HepG2 (cell line): ENCODE measurements at regions not wholly inside any gene's neighbourhood (a gene's known extent, or its start where the extent isn't known, plus 50 kb on each side); places are given as distances from the start of the nearest gene placed in this dataset.

Source experiments
- ARNT ChIP-seq: fragments of 450-650 bp; IDR thresholded peaks from 2 replicates; pipeline ENCODE4 v1.6.1; 2017
- CC2D1A ChIP-seq: sonication (generic); formaldehyde crosslinking; IDR thresholded peaks from 2 replicates; pipeline ENCODE4 v1.8.1; 2023; ENCODE audit warnings: mild to moderate bottlenecking, missing genetic modification reagents
- EEA1 ChIP-seq: sonication (generic); formaldehyde crosslinking; IDR thresholded peaks from 2 replicates; pipeline ENCODE4 v1.5.1; 2020; ENCODE audit warnings: mild to moderate bottlenecking, missing genetic modification reagents, borderline replicate concordance
- EP300 ChIP-seq, 3 experiments: sonication (generic) in 1 of 3; formaldehyde crosslinking in 1 of 3; IDR thresholded peaks; 2 replicates each; pipeline versions ENCODE4 v1.5.1 to v1.6.1; 2011 to 2020; ENCODE audit warnings: low read depth in 2 of 3, low read length in 2 of 3, borderline replicate concordance in 1 of 3, improper control_type of control experiment in 1 of 3, mild to moderate bottlenecking in 1 of 3, missing genetic modification reagents in 1 of 3, moderate library complexity in 1 of 3
- FIP1L1 ChIP-seq: fragments of 200-400 bp; formaldehyde crosslinking; IDR thresholded peaks from 2 replicates; pipeline ENCODE4 v1.6.1; 2018; ENCODE audit warnings: low read depth, mild to moderate bottlenecking, low read length, moderate library complexity, borderline replicate concordance; ENCODE audit not compliant: insufficient read depth
- FOXA3 ChIP-seq: IDR thresholded peaks from 2 replicates; pipeline ENCODE4 v1.6.1; 2016; ENCODE audit warnings: missing genetic modification reagents, missing compliant biosample characterization
- FOXO1 ChIP-seq: sonication (generic); formaldehyde crosslinking; IDR thresholded peaks from 2 replicates; pipeline ENCODE4 v1.4.0; 2020; ENCODE audit warnings: missing genetic modification reagents
- JUNB ChIP-seq: sonication (generic); formaldehyde crosslinking; IDR thresholded peaks from 2 replicates; pipeline ENCODE4 v1.8.0; 2022; ENCODE audit warnings: missing genetic modification reagents, mild to moderate bottlenecking, borderline replicate concordance
- KDM1A ChIP-seq: IDR thresholded peaks from 2 replicates; pipeline ENCODE4 v1.6.1; 2016; ENCODE audit warnings: missing compliant biosample characterization
- KDM6A ChIP-seq: IDR thresholded peaks from 2 replicates; pipeline ENCODE4 v1.6.1; 2016; ENCODE audit warnings: low read depth
- MAZ ChIP-seq, 2 experiments: sonication (generic) in 1 of 2; formaldehyde crosslinking in 1 of 2; IDR thresholded peaks; 2 replicates each; pipeline versions ENCODE4 v1.5.0 to v1.6.1; 2012 to 2020; ENCODE audit warnings: low read depth in 2 of 2, mild to moderate bottlenecking in 2 of 2, borderline replicate concordance in 1 of 2, improper control_type of control experiment in 1 of 2, low read length in 1 of 2, missing genetic modification reagents in 1 of 2, moderate library complexity in 1 of 2
- NKX3-1 ChIP-seq: sonication (generic); formaldehyde crosslinking; IDR thresholded peaks from 2 replicates; pipeline ENCODE4 v1.5.0; 2020; ENCODE audit warnings: missing genetic modification reagents
- STAG1 ChIP-seq: sonication (generic); formaldehyde crosslinking; IDR thresholded peaks from 2 replicates; pipeline ENCODE4 v1.4.0; 2020; ENCODE audit warnings: missing genetic modification reagents
- WIZ ChIP-seq: sonication (generic); formaldehyde crosslinking; IDR thresholded peaks from 2 replicates; pipeline ENCODE4 v1.5.1; 2020; ENCODE audit warnings: mild to moderate bottlenecking, missing genetic modification reagents
- ZNF20 ChIP-seq: sonication (generic); formaldehyde crosslinking; IDR thresholded peaks from 2 replicates; pipeline ENCODE4 v1.4.0; 2020; ENCODE audit warnings: mild to moderate bottlenecking, moderate library complexity, missing genetic modification reagents
- ZNF207 ChIP-seq: fragments of 450-650 bp; IDR thresholded peaks from 2 replicates; pipeline ENCODE4 v1.6.1; 2016; ENCODE audit warnings: antibody characterized with exemption, borderline replicate concordance
- ZNF549 ChIP-seq: sonication (generic); formaldehyde crosslinking; IDR thresholded peaks from 2 replicates; pipeline ENCODE4 v1.5.0; 2020; ENCODE audit warnings: missing genetic modification reagents
- ZNF766 ChIP-seq: sonication (generic); formaldehyde crosslinking; IDR thresholded peaks from 2 replicates; pipeline ENCODE4 v1.5.0; 2020; ENCODE audit warnings: missing genetic modification reagents, borderline replicate concordance
- TF ChIP-seq, protein P1 (sequence below), 2 experiments: fragments of 450-650 bp in 1 of 2; sonication (generic) in 1 of 2; formaldehyde crosslinking; IDR thresholded peaks; 2 replicates each; pipeline versions ENCODE4 v1.5.0 to v1.8.0; 2020 to 2022; ENCODE audit warnings: mild to moderate bottlenecking in 1 of 2, missing genetic modification reagents in 1 of 2
- TF ChIP-seq, protein P2 (sequence below): sonication (generic); formaldehyde crosslinking; IDR thresholded peaks from 2 replicates; pipeline ENCODE4 v1.4.0; 2020; ENCODE audit warnings: missing genetic modification reagents; ENCODE audit errors: not compliant biosample characterization
- TF ChIP-seq, protein P3 (sequence below): sonication (generic); formaldehyde crosslinking; IDR thresholded peaks from 2 replicates; pipeline ENCODE4 v1.4.0; 2020; ENCODE audit warnings: low read depth, mild to moderate bottlenecking, missing genetic modification reagents
- TF ChIP-seq, protein P4 (sequence below): sonication (generic); formaldehyde crosslinking; IDR thresholded peaks from 2 replicates; pipeline ENCODE4 v1.4.0; 2020; ENCODE audit warnings: missing genetic modification reagents, mild to moderate bottlenecking, borderline replicate concordance

DNA sequence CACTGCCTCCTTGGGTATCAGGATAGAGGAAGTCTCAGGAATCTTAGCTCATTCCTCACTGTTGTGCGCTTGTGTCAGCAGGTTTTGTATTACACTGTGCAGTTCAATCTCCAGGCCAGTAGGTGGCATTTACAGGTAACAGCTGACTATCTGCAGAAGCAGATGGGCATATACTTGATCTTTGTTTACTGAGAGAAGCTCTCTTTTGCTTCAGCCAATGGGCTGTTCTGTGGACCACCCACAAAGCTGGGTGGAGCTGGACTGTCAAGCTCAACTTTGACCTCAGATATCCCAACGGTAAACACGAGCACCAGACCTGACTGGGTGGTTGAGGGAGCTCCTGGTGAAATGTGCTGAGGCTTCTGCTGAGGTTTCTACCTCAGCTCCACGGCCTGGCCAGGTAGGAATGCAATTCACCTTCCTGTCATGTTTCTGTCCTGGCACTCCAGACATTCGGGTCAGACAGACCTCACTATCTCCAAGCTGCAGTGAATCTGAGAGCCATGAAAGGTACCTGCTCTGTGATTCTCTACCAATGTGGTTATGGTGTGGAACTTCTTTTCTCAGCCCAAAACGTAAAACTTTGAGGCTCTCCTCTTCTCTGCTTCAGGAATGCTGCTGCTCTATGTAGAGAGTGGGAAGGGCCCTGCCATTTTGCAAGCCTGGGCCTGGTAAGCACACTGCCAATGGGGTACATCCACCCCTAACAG lies 167.9 kb upstream of the ACTBL2 start (continued):
- TF ChIP-seq, protein P1, sequence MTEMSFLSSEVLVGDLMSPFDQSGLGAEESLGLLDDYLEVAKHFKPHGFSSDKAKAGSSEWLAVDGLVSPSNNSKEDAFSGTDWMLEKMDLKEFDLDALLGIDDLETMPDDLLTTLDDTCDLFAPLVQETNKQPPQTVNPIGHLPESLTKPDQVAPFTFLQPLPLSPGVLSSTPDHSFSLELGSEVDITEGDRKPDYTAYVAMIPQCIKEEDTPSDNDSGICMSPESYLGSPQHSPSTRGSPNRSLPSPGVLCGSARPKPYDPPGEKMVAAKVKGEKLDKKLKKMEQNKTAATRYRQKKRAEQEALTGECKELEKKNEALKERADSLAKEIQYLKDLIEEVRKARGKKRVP (CRISPR knock-in tag; IDR thresholded peaks at IDR 0.05): no peak
- TF ChIP-seq, protein P2, sequence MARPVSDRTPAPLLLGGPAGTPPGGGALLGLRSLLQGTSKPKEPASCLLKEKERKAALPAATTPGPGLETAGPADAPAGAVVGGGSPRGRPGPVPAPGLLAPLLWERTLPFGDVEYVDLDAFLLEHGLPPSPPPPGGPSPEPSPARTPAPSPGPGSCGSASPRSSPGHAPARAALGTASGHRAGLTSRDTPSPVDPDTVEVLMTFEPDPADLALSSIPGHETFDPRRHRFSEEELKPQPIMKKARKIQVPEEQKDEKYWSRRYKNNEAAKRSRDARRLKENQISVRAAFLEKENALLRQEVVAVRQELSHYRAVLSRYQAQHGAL: no peak
- TF ChIP-seq, protein P3, sequence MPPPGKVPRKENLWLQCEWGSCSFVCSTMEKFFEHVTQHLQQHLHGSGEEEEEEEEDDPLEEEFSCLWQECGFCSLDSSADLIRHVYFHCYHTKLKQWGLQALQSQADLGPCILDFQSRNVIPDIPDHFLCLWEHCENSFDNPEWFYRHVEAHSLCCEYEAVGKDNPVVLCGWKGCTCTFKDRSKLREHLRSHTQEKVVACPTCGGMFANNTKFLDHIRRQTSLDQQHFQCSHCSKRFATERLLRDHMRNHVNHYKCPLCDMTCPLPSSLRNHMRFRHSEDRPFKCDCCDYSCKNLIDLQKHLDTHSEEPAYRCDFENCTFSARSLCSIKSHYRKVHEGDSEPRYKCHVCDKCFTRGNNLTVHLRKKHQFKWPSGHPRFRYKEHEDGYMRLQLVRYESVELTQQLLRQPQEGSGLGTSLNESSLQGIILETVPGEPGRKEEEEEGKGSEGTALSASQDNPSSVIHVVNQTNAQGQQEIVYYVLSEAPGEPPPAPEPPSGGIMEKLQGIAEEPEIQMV: peak; percentile 68; the same call in 1 of the 2 replicates
- TF ChIP-seq WIZ (CRISPR knock-in tag) (no peak), JUNB (CRISPR knock-in tag) (no peak), NKX3-1 (CRISPR knock-in tag) (no peak), ZNF549 (no peak), CC2D1A (CRISPR knock-in tag) (no peak), FOXA3 (CRISPR knock-in tag) (peak; percentile 95), ARNT (no peak), STAG1 (CRISPR knock-in tag) (peak; percentile 90), FOXO1 (CRISPR knock-in tag) (peak; percentile 91), ZNF207 (no peak), MAZ (IDR thresholded peaks at IDR 0.05; ENCODE audit: borderline replicate concordance, low read depth, low read length) (no peak), MAZ (CRISPR knock-in tag; IDR thresholded peaks at IDR 0.05; ENCODE audit: low read depth) (no peak), EP300 (IDR thresholded peaks at IDR 0.05; ENCODE audit: low read depth in 2 of 2, low read length in 2 of 2) (peak in 1 of 2 experiments; percentile 52; a peak in 1 of 4 replicates), EP300 (CRISPR knock-in tag; IDR thresholded peaks at IDR 0.05; ENCODE audit: borderline replicate concordance) (no peak), KDM1A (CRISPR knock-in tag) (peak; percentile 63; the same call in 1 of the 2 replicates), KDM6A (CRISPR knock-in tag) (peak; percentile 48; the same call in 1 of the 2 replicates), EEA1 (CRISPR knock-in tag) (0 out of 2 replicates have a peak, but pooled peaks have one; percentile 41), FIP1L1 (no peak), ZNF766 (no peak), ZNF20 (CRISPR knock-in tag) (no peak)
- TF ChIP-seq, protein P4, sequence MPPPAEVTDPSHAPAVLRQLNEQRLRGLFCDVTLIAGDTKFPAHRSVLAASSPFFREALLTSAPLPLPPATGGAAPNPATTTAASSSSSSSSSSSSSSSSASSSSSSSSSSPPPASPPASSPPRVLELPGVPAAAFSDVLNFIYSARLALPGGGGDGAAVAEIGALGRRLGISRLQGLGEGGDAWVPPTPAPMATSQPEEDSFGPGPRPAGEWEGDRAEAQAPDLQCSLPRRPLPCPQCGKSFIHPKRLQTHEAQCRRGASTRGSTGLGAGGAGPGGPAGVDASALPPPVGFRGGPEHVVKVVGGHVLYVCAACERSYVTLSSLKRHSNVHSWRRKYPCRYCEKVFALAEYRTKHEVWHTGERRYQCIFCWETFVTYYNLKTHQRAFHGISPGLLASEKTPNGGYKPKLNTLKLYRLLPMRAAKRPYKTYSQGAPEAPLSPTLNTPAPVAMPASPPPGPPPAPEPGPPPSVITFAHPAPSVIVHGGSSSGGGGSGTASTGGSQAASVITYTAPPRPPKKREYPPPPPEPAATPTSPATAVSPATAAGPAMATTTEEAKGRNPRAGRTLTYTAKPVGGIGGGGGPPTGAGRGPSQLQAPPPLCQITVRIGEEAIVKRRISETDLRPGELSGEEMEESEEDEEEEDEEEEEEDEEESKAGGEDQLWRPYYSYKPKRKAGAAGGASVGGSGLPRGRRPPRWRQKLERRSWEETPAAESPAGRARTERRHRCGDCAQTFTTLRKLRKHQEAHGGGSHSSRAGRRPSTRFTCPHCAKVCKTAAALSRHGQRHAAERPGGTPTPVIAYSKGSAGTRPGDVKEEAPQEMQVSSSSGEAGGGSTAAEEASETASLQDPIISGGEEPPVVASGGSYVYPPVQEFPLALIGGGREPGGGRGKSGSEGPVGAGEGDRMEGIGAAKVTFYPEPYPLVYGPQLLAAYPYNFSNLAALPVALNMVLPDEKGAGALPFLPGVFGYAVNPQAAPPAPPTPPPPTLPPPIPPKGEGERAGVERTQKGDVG (CRISPR knock-in tag): no peak
